SHP77 treated with DMSO at 0.1 percent for 48 hours (cell line): ENCODE measurements at regions not wholly inside any gene's neighbourhood (a gene's known extent, or its start where the extent isn't known, plus 50 kb on each side); places are given as distances from the start of the nearest gene placed in this dataset.
"Not testable (repeated sequence)": the region's sequence is repeated elsewhere in the genome, so short reads cannot be mapped to it uniquely, and the experiment has no call there.

Source experiments
- DNase-seq: peaks from one replicate; lab custom pipeline; 2025; lab: John Stamatoyannopoulos, UW

GRCh38 chr3:103495186-103495585, 1060.4 kb downstream of the ZPLD1 start:
- no peak for DNase-seq

- no peak for DNase-seq
Measured at GRCh38 chr3:103499132-103499900, 1064.5 kb downstream of the ZPLD1 start.

- DNase-seq: no peak
Measured at GRCh38 chr3:103499967-103500366, 1065.2 kb downstream of the ZPLD1 start.

GRCh38 chr3:103510760-103511159, 1075.9 kb downstream of the ZPLD1 start:
- DNase-seq: no peak

GRCh38 chr3:103511891-103512290, 1077.1 kb downstream of the ZPLD1 start:
- DNase-seq: no peak

- DNase-seq: no peak
Measured at GRCh38 chr3:103512595-103512994, 1077.8 kb downstream of the ZPLD1 start.

- DNase-seq: no peak
Measured at GRCh38 chr3:103513003-103513402, 1078.2 kb downstream of the ZPLD1 start.

GRCh38 chr3:103515116-103515515, 1080.3 kb downstream of the ZPLD1 start:
- DNase-seq: no peak

- DNase-seq: no peak
Measured at GRCh38 chr3:103516950-103517349, 1082.1 kb downstream of the ZPLD1 start.

GRCh38 chr3:103531327-103531726, 1096.5 kb downstream of the ZPLD1 start:
- DNase-seq: not testable (repeated sequence)

GRCh38 chr3:103532986-103533385, 1098.2 kb downstream of the ZPLD1 start:
- no peak for DNase-seq

- no peak for DNase-seq
Measured at GRCh38 chr3:103554451-103554850, 1119.6 kb downstream of the ZPLD1 start.

GRCh38 chr3:103564116-103564515, 1129.3 kb downstream of the ZPLD1 start:
- DNase-seq: not testable (repeated sequence)

- no peak for DNase-seq
Measured at GRCh38 chr3:103585809-103586208, 1151.0 kb downstream of the ZPLD1 start.

- no peak for DNase-seq
Measured at GRCh38 chr3:103589770-103590169, 1155.0 kb downstream of the ZPLD1 start.

GRCh38 chr3:103600844-103601243, 1166.0 kb downstream of the ZPLD1 start:
- no peak for DNase-seq

GRCh38 chr3:103601666-103602065, 1166.9 kb downstream of the ZPLD1 start:
- DNase-seq: no peak

- no peak for DNase-seq
Measured at GRCh38 chr3:103609472-103609871, 1174.7 kb downstream of the ZPLD1 start.

- no peak for DNase-seq
Measured at GRCh38 chr3:103613397-103614156, 1178.8 kb downstream of the ZPLD1 start.

- DNase-seq: no peak
Measured at GRCh38 chr3:103614719-103615118, 1179.9 kb downstream of the ZPLD1 start.

GRCh38 chr3:103617961-103618360, 1183.1 kb downstream of the ZPLD1 start:
- no peak for DNase-seq

- DNase-seq: no peak
Measured at GRCh38 chr3:103624271-103624670, 1189.5 kb downstream of the ZPLD1 start.

GRCh38 chr3:103629391-103629790, 1194.6 kb downstream of the ZPLD1 start:
- DNase-seq: no peak
